H1 (cell line): ENCODE measurements at regions not wholly inside any gene's neighbourhood (a gene's known extent, or its start where the extent isn't known, plus 50 kb on each side); places are given as distances from the start of the nearest gene placed in this dataset.

ENCODE experiments used
- CTCF ChIA-PET: fragments of 300-600 bp; sonication (Branson Sonifier 250); formaldehyde crosslinking; loops from one replicate; lab custom pipeline; 2021; ENCODE audit not compliant: partially characterized antibody; lab: Charles Lee
- POLR2A ChIA-PET: fragments of 300-600 bp; sonication (Branson Sonifier 250); formaldehyde crosslinking; loops from one replicate; lab custom pipeline; 2021; ENCODE audit warnings: inconsistent platforms; ENCODE audit not compliant: partially characterized antibody; lab: Charles Lee
- DNase-seq, 2 experiments: peaks; one replicate each; pipeline versions ENCODE4 v3.0.0 to v3.0.0-alpha.2; 2010 to 2022; ENCODE audit warnings: low spot score in 2 of 2, low read depth in 1 of 2, mixed read lengths in 1 of 2
- FAIRE-seq: peaks from 2 replicates; lab custom pipeline; 2011; peaks lifted over from hg19 to GRCh38; lab: Jason Lieb, UNC
- H2AFZ ChIP-seq: 2 replicates; pipeline ENCODE4 v1.8.1; 2012; ENCODE audit warnings: low read length, inconsistent platforms
- H2AK5ac ChIP-seq: 2 replicates; pipeline ENCODE4 v1.6.1; 2013; ENCODE audit warnings: low read depth, low read length
- H2BK120ac ChIP-seq: replicated peaks from 2 replicates; pipeline ENCODE3; 2013; ENCODE audit warnings: low read depth, low read length, inconsistent platforms
- H2BK12ac ChIP-seq: 2 replicates; pipeline ENCODE4 v1.6.1; 2013; ENCODE audit warnings: low read depth, low read length
- H2BK15ac ChIP-seq: 2 replicates; pipeline ENCODE4 v1.6.1; 2013; ENCODE audit warnings: low read length
- H2BK20ac ChIP-seq: 2 replicates; pipeline ENCODE4 v1.6.1; 2013; ENCODE audit warnings: low read length
- H2BK5ac ChIP-seq: 2 replicates; pipeline ENCODE4 v1.6.1; 2013; ENCODE audit warnings: low read depth, low read length
- H3K14ac ChIP-seq: 2 replicates; pipeline ENCODE4 v1.6.1; 2013; ENCODE audit warnings: inconsistent platforms; ENCODE audit not compliant: insufficient read length
- H3K18ac ChIP-seq: 2 replicates; pipeline ENCODE4 v1.6.1; 2013; ENCODE audit warnings: low read length; ENCODE audit errors: extremely low read depth
- H3K23ac ChIP-seq: 2 replicates; pipeline ENCODE4 v1.6.1; 2013; ENCODE audit warnings: inconsistent platforms; ENCODE audit not compliant: insufficient read length
- H3K23me2 ChIP-seq: 2 replicates; pipeline ENCODE4 v1.6.1; 2013; ENCODE audit warnings: low read depth, low read length
- H3K27ac ChIP-seq: 2 replicates; pipeline ENCODE4 v1.6.1; 2011; ENCODE audit warnings: low read depth, low read length, inconsistent platforms
- H3K27me3 ChIP-seq, 4 experiments: replicated peaks in 1 of 4; 1 replicate in 1 of 4; 2 replicates in 3 of 4; pipeline versions ENCODE4 v1.6.1 to v1.8.1; 2011 to 2013; ENCODE audit warnings: low read length in 3 of 4, mild to moderate bottlenecking in 3 of 4, inconsistent platforms in 2 of 4, mixed read lengths in 2 of 4, moderate library complexity in 1 of 4; ENCODE audit not compliant: control insufficient read depth in 3 of 4, insufficient read depth in 3 of 4; ENCODE audit errors: extremely low read depth in 1 of 4
- H3K36me3 ChIP-seq, 4 experiments: 2 replicates each; pipeline versions ENCODE4 v1.6.1 to v1.8.1; 2011 to 2013; ENCODE audit warnings: mild to moderate bottlenecking in 4 of 4, low read length in 3 of 4, moderate library complexity in 2 of 4, control low read depth in 1 of 4, inconsistent platforms in 1 of 4; ENCODE audit not compliant: insufficient read depth in 4 of 4, control insufficient read depth in 2 of 4
- H3K4ac ChIP-seq: replicated peaks from 2 replicates; pipeline ENCODE3; 2013; ENCODE audit warnings: low read length, low read depth, mixed read lengths, inconsistent platforms; ENCODE audit not compliant: insufficient read length
- H3K4me1 ChIP-seq, 4 experiments: replicated peaks in 1 of 4; 1 replicate in 1 of 4; 2 replicates in 3 of 4; pipeline versions ENCODE4 v1.6.1 to v1.8.1; 2011 to 2013; ENCODE audit warnings: low read length in 3 of 4, inconsistent platforms in 2 of 4, mixed read lengths in 1 of 4; ENCODE audit not compliant: insufficient read depth in 4 of 4, control insufficient read depth in 3 of 4
- H3K4me2 ChIP-seq, 2 experiments: 2 replicates each; pipeline versions ENCODE4 v1.6.1 to v1.8.1; 2011 to 2013; ENCODE audit warnings: low read depth in 2 of 2, low read length in 2 of 2, control low read depth in 1 of 2, inconsistent platforms in 1 of 2, mild to moderate bottlenecking in 1 of 2; ENCODE audit not compliant: insufficient read depth in 1 of 2
- H3K4me3 ChIP-seq, 4 experiments: fragments of 200-600, 300-600 bp in 1 of 4; sonication (generic), shearing (Covaris generic), sonication (Bioruptor Twin) in 1 of 4; 2 replicates each; pipeline versions ENCODE4 v1.5.1 to v1.8.1; 2011 to 2016; ENCODE audit warnings: low read length in 4 of 4, low read depth in 3 of 4, control low read depth in 2 of 4, inconsistent platforms in 2 of 4, mild to moderate bottlenecking in 2 of 4, mixed read lengths in 1 of 4, moderate library complexity in 1 of 4; ENCODE audit not compliant: insufficient read depth in 2 of 4; ENCODE audit errors: extremely low read depth in 1 of 4
- H3K56ac ChIP-seq: replicated peaks from 2 replicates; pipeline ENCODE3; 2013; ENCODE audit warnings: low read depth, mild to moderate bottlenecking, mixed read lengths, low read length, inconsistent platforms; ENCODE audit not compliant: insufficient read length
- H3K79me1 ChIP-seq: 2 replicates; pipeline ENCODE4 v1.6.1; 2013; ENCODE audit warnings: low read depth, low read length, control low read depth
- H3K79me2 ChIP-seq, 2 experiments: 2 replicates each; pipeline versions ENCODE4 v1.6.1 to v1.8.1; 2012 to 2013; ENCODE audit warnings: low read length in 2 of 2, mild to moderate bottlenecking in 2 of 2, inconsistent platforms in 1 of 2; ENCODE audit not compliant: insufficient read depth in 2 of 2, control insufficient read depth in 1 of 2
- H3K9ac ChIP-seq, 4 experiments: replicated peaks in 1 of 4; 1 replicate in 1 of 4; 2 replicates in 3 of 4; pipeline versions ENCODE4 v1.6.1 to v1.8.1; 2011 to 2013; ENCODE audit warnings: low read depth in 3 of 4, low read length in 3 of 4, control low read depth in 2 of 4, mild to moderate bottlenecking in 2 of 4, moderate library complexity in 2 of 4, inconsistent platforms in 1 of 4; ENCODE audit errors: extremely low read depth in 1 of 4
- H3K9me3 ChIP-seq, 2 experiments: 2 replicates each; pipeline versions ENCODE4 v1.6.1 to v1.8.1; 2012 to 2013; ENCODE audit warnings: mild to moderate bottlenecking in 2 of 2, moderate library complexity in 2 of 2, control low read depth in 1 of 2, inconsistent platforms in 1 of 2, low read depth in 1 of 2, low read length in 1 of 2, mixed read lengths in 1 of 2; ENCODE audit not compliant: insufficient read depth in 2 of 2
- H4K20me1 ChIP-seq, 2 experiments: replicated peaks in 1 of 2; 2 replicates each; pipeline versions ENCODE3 to v1.8.1; 2011 to 2013; ENCODE audit warnings: inconsistent platforms in 2 of 2, low read length in 2 of 2, mild to moderate bottlenecking in 1 of 2; ENCODE audit not compliant: insufficient read depth in 2 of 2, control insufficient read depth in 1 of 2
- H4K5ac ChIP-seq: 2 replicates; pipeline ENCODE4 v1.6.1; 2013; ENCODE audit warnings: low read length, low read depth, mixed read lengths, inconsistent platforms; ENCODE audit not compliant: insufficient read length
- H4K8ac ChIP-seq: 2 replicates; pipeline ENCODE4 v1.8.0; 2013; ENCODE audit warnings: mild to moderate bottlenecking, moderate library complexity, low read length, inconsistent platforms; ENCODE audit not compliant: insufficient read depth; ENCODE audit errors: extremely low read depth
- H4K91ac ChIP-seq: replicated peaks from 2 replicates; pipeline ENCODE3; 2013; ENCODE audit warnings: low read length, mixed read lengths, inconsistent platforms; ENCODE audit not compliant: insufficient read length
- HDAC6 ChIP-seq: IDR thresholded peaks from one replicate; pipeline ENCODE4 v1.7.1; 2012; ENCODE audit warnings: low read depth, mild to moderate bottlenecking, inconsistent platforms, low read length, moderate library complexity
- RBBP5 ChIP-seq: IDR thresholded peaks from 2 replicates; pipeline ENCODE4 v1.7.1; 2012; ENCODE audit warnings: low read depth, mild to moderate bottlenecking, inconsistent platforms, low read length, moderate library complexity, borderline replicate concordance
- TAF1 ChIP-seq: IDR thresholded peaks from 2 replicates; pipeline ENCODE4 v1.6.1; 2011; ENCODE audit warnings: mild to moderate bottlenecking, low read depth, low read length
- TEAD4 ChIP-seq: IDR thresholded peaks from 2 replicates; pipeline ENCODE4 v1.6.1; 2012; ENCODE audit warnings: low read depth, low read length, inconsistent platforms, mixed read lengths
- YY1 ChIP-seq: IDR thresholded peaks from 2 replicates; pipeline ENCODE4 v1.6.1; 2011; ENCODE audit warnings: low read depth, mild to moderate bottlenecking, low read length
- WGBS, 2 experiments: shearing (Covaris generic) in 1 of 2; methylation state at CpG; one replicate each; pipeline versions ENCODE4 v1.1.6 to v1.1.7; 2013 to 2015; ENCODE audit warnings: low lambda C conversion rate in 2 of 2, mixed read lengths in 2 of 2, inconsistent platforms in 1 of 2, low coverage in 1 of 2, missing lambda C conversion rate in 1 of 2; ENCODE audit not compliant: insufficient replicate concordance in 2 of 2, insufficient coverage in 1 of 2, insufficient read length in 1 of 2; ENCODE audit errors: extremely low coverage in 1 of 2, missing lambda C conversion rate in 1 of 2; 5-methylcytosine and 5-hydroxymethylcytosine counted together

DNA sequence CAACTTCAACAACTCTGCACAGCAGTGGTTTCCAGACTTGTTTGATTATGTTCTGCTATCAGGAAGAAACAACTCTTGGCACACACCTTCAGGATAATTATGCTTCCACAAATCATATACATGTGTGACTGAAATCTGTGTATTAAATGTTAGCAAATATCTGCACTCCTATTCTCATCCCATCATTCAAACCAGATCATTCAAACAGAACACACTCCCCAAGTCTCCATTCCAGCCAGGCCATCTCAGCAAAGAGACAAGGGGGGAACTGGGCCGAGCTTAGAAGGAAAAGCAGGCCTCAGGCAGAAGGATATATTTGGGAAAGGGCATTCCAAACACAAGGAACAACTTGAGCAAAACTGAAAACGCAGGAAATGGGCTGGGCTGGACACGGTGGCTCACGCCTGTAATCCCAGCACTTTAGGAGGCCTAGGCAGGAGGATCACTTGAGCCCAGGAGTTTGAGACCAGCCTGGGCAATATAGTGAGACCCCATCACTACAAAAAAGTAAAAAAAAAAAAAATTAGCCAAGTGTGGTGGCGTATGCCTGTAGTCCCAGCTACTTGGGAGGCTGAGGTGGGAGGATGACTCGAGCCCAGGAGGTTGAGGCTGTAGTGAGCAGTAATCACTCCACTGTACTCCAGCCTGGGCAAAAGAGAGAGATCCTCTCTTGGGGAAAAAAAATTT, 62.7 kb downstream of the ZFP36L2 start:
- H4K5ac ChIP-seq: no peak overlapping the region
- no peak overlapping the region for H3K56ac ChIP-seq
- H2AFZ ChIP-seq: no peak overlapping the region
- H3K79me1 ChIP-seq: no peaks in the 10 kb centered on the region
- no peak overlapping the region for H3K18ac ChIP-seq
- H2BK12ac ChIP-seq: no peak overlapping the region
- no peak overlapping the region for H3K4me2 ChIP-seq
- H3K27me3 ChIP-seq: no peaks in the 10 kb centered on the region
- no peak overlapping the region for H3K27ac ChIP-seq
- no peaks in the 10 kb centered on the region for H4K20me1 ChIP-seq
- H3K36me3 ChIP-seq: no peaks in the 10 kb centered on the region
- H2BK15ac ChIP-seq: 0 out of 2 replicates have a peak overlapping the region, but pooled peaks have one; percentile 72
- no peaks in the 10 kb centered on the region for H3K23me2 ChIP-seq
- TF ChIP-seq TEAD4 (no peak), TAF1 (no peak), RBBP5 (no peak), HDAC6 (no peak), YY1 (no peak)
- TF ChIP-seq, all 59 proteins: peak for 0
- Histone ChIP-seq H2AK5ac (no peak overlapping the region), H3K14ac (no peak overlapping the region), H2BK120ac (no peak overlapping the region), H2BK5ac (no peak overlapping the region), H3K9me3 (no peaks in the 10 kb centered on the region), H3K4me1 (peaks cover 0 to 9% (median 3%) of the 10 kb centered on the region in 4 experiments; a peak in 3 of 7 replicates), H3K23ac (no peak overlapping the region), H2BK20ac (no peak overlapping the region), H4K91ac (no peak overlapping the region), H3K4ac (no peak overlapping the region), H3K79me2 (no peaks in the 10 kb centered on the region), H4K8ac (no peak overlapping the region), H3K4me3 (no peak overlapping the region), H3K9ac (no peak overlapping the region)
- CTCF ChIA-PET: interaction anchor here (0.7 to 8.7 kb wide), 19 partner anchors 8 to 335 kb away, joined by 3 to 85 read pairs (median 5); no protein-coding TSS in a partner anchor
- DNase-seq: no peak
- POLR2A ChIA-PET: interaction anchor here (1.1 kb wide), 1 partner anchor 24 kb away, joined by 3 read pairs; no protein-coding TSS in a partner anchor
- FAIRE-seq: no peak
- 92% methylated on average over 6 of the region's 6 CpGs; no CpG with 5 or more reads in 1 of the 2 experiments for WGBS, 2 experiments
